IMR-90 (cell line): ENCODE measurements at regions not wholly inside any gene's neighbourhood (a gene's known extent, or its start where the extent isn't known, plus 50 kb on each side); places are given as distances from the start of the nearest gene placed in this dataset.

Experiments used
- ATAC-seq: fragments of 200-7000 bp; cut with Tn5 transposase; 2 replicates; pipeline ENCODE4 v1.9.1; 2020; ENCODE audit warnings: low read depth, mild to moderate bottlenecking, moderate library complexity
- BruUV-seq: library from RNA; stranded (reverse); fragments of 400-500 nt; replicated peaks from 2 replicates; lab custom pipeline; 2021; lab: Mats Ljungman, UMichigan
- CTCF ChIA-PET: fragments of 300-600 bp; formaldehyde crosslinking; extraction: SDS; loops from one replicate; lab custom pipeline; 2021; ENCODE audit warnings: antibody characterized with exemption; lab: Yijun Ruan, JAX
- POLR2A ChIA-PET: fragments of 300-600 bp; sonication (Branson Sonifier 250); formaldehyde crosslinking; loops from one replicate; lab custom pipeline; 2022; ENCODE audit warnings: antibody characterized with exemption; ENCODE audit not compliant: unreplicated experiment; lab: Charles Lee
- DNase-seq: peaks from one replicate; pipeline ENCODE4 v3.0.0; 2013
- H2AFZ ChIP-seq: replicated peaks from 2 replicates; pipeline ENCODE3; 2013; ENCODE audit warnings: low read length, mild to moderate bottlenecking; ENCODE audit not compliant: poor library complexity
- H2AK5ac ChIP-seq: 2 replicates; pipeline ENCODE4 v1.6.1; 2013; ENCODE audit warnings: low read depth, low read length, inconsistent platforms
- H2AK9ac ChIP-seq: replicated peaks from 2 replicates; pipeline ENCODE3; 2013; ENCODE audit warnings: mild to moderate bottlenecking, low read depth, low read length, moderate library complexity; ENCODE audit not compliant: poor library complexity
- H2BK120ac ChIP-seq: 2 replicates; pipeline ENCODE4 v1.6.1; 2013; ENCODE audit warnings: low read depth, low read length, inconsistent platforms
- H2BK15ac ChIP-seq: 3 replicates; pipeline ENCODE4 v1.6.1; 2013; ENCODE audit warnings: low read depth, low read length, inconsistent platforms
- H2BK20ac ChIP-seq: 2 replicates; pipeline ENCODE4 v1.6.1; 2013; ENCODE audit warnings: low read depth, mild to moderate bottlenecking, inconsistent platforms, low read length, moderate library complexity
- H2BK5ac ChIP-seq: 2 replicates; pipeline ENCODE4 v1.6.1; 2013; ENCODE audit warnings: mild to moderate bottlenecking, low read depth, low read length, inconsistent platforms; ENCODE audit not compliant: poor library complexity, severe bottlenecking
- H3K14ac ChIP-seq: replicated peaks from 2 replicates; pipeline ENCODE4 v1.6.1; 2013; ENCODE audit warnings: low read depth, low read length, inconsistent platforms
- H3K18ac ChIP-seq: 2 replicates; pipeline ENCODE4 v1.6.1; 2013; ENCODE audit warnings: low read depth, low read length, control low read depth
- H3K23ac ChIP-seq: 2 replicates; pipeline ENCODE4 v1.6.1; 2013; ENCODE audit warnings: low read depth, low read length, inconsistent platforms
- H3K27ac ChIP-seq: 2 replicates; pipeline ENCODE4 v1.5.1; 2013; ENCODE audit warnings: mild to moderate bottlenecking, control low read depth, low read length; ENCODE audit not compliant: insufficient read depth
- H3K27me3 ChIP-seq: 2 replicates; pipeline ENCODE4 v1.6.1; 2013; ENCODE audit warnings: low read length; ENCODE audit not compliant: control insufficient read depth, insufficient read depth
- H3K36me3 ChIP-seq: 2 replicates; pipeline ENCODE4 v1.6.1; 2013; ENCODE audit warnings: low read length, mixed read lengths; ENCODE audit not compliant: control insufficient read depth, insufficient read depth
- H3K4ac ChIP-seq: 2 replicates; pipeline ENCODE4 v1.6.1; 2013; ENCODE audit warnings: low read depth, low read length, inconsistent platforms
- H3K4me1 ChIP-seq: 2 replicates; pipeline ENCODE4 v1.6.1; 2013; ENCODE audit warnings: low read length, mixed read lengths; ENCODE audit not compliant: control insufficient read depth, insufficient read depth
- H3K4me2 ChIP-seq: 2 replicates; pipeline ENCODE4 v1.6.1; 2013; ENCODE audit warnings: low read depth, mild to moderate bottlenecking, control low read depth, low read length, moderate library complexity
- H3K4me3 ChIP-seq: 2 replicates; pipeline ENCODE4 v1.5.1; 2013; ENCODE audit warnings: low read depth, mild to moderate bottlenecking, control low read depth, low read length, moderate library complexity; ENCODE audit not compliant: insufficient read depth
- H3K56ac ChIP-seq: 2 replicates; pipeline ENCODE4 v1.6.1; 2013; ENCODE audit warnings: low read length, inconsistent platforms; ENCODE audit not compliant: insufficient read depth; ENCODE audit errors: extremely low read depth
- H3K79me1 ChIP-seq, 2 experiments: 2 replicates each; pipeline ENCODE4 v1.6.1; 2013; ENCODE audit warnings: low read length in 2 of 2, inconsistent platforms in 1 of 2, low read depth in 1 of 2
- H3K9ac ChIP-seq: 2 replicates; pipeline ENCODE4 v1.6.1; 2013; ENCODE audit warnings: low read depth, low read length, control low read depth
- H3K9me1 ChIP-seq: 2 replicates; pipeline ENCODE4 v1.6.1; 2013; ENCODE audit warnings: low read length, inconsistent platforms; ENCODE audit not compliant: insufficient read depth
- H3K9me3 ChIP-seq: 2 replicates; pipeline ENCODE4 v1.6.1; 2013; ENCODE audit warnings: low read length; ENCODE audit not compliant: control insufficient read depth, insufficient read depth
- H4K20me1 ChIP-seq: 2 replicates; pipeline ENCODE4 v1.6.1; 2013; ENCODE audit warnings: low read length, inconsistent platforms; ENCODE audit not compliant: insufficient read depth
- H4K5ac ChIP-seq: 2 replicates; pipeline ENCODE4 v1.6.1; 2013; ENCODE audit warnings: mild to moderate bottlenecking, low read depth, low read length, control low read depth
- H4K8ac ChIP-seq, 2 experiments: 2 replicates each; pipeline ENCODE4 v1.6.1; 2013; ENCODE audit warnings: low read depth in 2 of 2, low read length in 2 of 2, control low read depth in 1 of 2, inconsistent platforms in 1 of 2
- H4K91ac ChIP-seq: 2 replicates; pipeline ENCODE4 v1.6.1; 2013; ENCODE audit warnings: low read depth, low read length, inconsistent platforms; ENCODE audit not compliant: insufficient read depth
- BHLHE40 ChIP-seq: fragments of 150-350 bp; IDR thresholded peaks from 2 replicates; pipeline ENCODE4 v1.6.1; 2016; ENCODE audit warnings: mild to moderate bottlenecking, low read depth, low read length
- ELK1 ChIP-seq: fragments of 150-350 bp; IDR thresholded peaks from 2 replicates; pipeline ENCODE4 v1.6.1; 2016; ENCODE audit warnings: low read depth, mild to moderate bottlenecking, low read length, moderate library complexity, borderline replicate concordance
- FOS ChIP-seq: fragments of 150-350 bp; IDR thresholded peaks from 2 replicates; pipeline ENCODE4 v1.6.1; 2016; ENCODE audit warnings: low read depth, low read length
- MAFK ChIP-seq: IDR thresholded peaks from 2 replicates; pipeline ENCODE4 v1.6.1; 2012; ENCODE audit warnings: low read depth, low read length, improper control_type of control experiment
- MAZ ChIP-seq: IDR thresholded peaks from 2 replicates; pipeline ENCODE4 v1.6.1; 2012; ENCODE audit warnings: low read depth, mild to moderate bottlenecking, low read length, improper control_type of control experiment, moderate library complexity, borderline replicate concordance
- MXI1 ChIP-seq: IDR thresholded peaks from 2 replicates; pipeline ENCODE4 v1.6.1; 2012; ENCODE audit warnings: low read depth, mild to moderate bottlenecking, low read length, moderate library complexity, borderline replicate concordance
- NFE2L2 ChIP-seq: fragments of 150-350 bp; IDR thresholded peaks from 2 replicates; pipeline ENCODE4 v1.6.1; 2016; ENCODE audit warnings: low read depth, mild to moderate bottlenecking, low read length
- POLR2A ChIP-seq: IDR thresholded peaks from 2 replicates; pipeline ENCODE4 v1.6.1; 2012; ENCODE audit warnings: mild to moderate bottlenecking, low read depth, low read length
- RAD21 ChIP-seq: IDR thresholded peaks from 2 replicates; pipeline ENCODE4 v1.6.1; 2012; ENCODE audit warnings: low read length, improper control_type of control experiment
- RCOR1 ChIP-seq: IDR thresholded peaks from 2 replicates; pipeline ENCODE4 v1.6.1; 2012; ENCODE audit warnings: mild to moderate bottlenecking, low read length, improper control_type of control experiment; ENCODE audit not compliant: insufficient replicate concordance
- RFX5 ChIP-seq: IDR thresholded peaks from 2 replicates; pipeline ENCODE4 v1.8.0; 2012; ENCODE audit warnings: low read depth, mild to moderate bottlenecking, low read length, moderate library complexity
- SMC3 ChIP-seq: fragments of 150-350 bp; IDR thresholded peaks from 2 replicates; pipeline ENCODE4 v1.6.1; 2016; ENCODE audit warnings: low read depth, mild to moderate bottlenecking, antibody characterized with exemption, low read length, moderate library complexity
- USF2 ChIP-seq: fragments of 150-350 bp; IDR thresholded peaks from 2 replicates; pipeline ENCODE4 v1.6.1; 2017; ENCODE audit warnings: mild to moderate bottlenecking, antibody characterized with exemption, low read length, low read depth
- WGBS, 2 experiments: methylation state at CpG; one replicate each; pipeline versions ENCODE4 v1.1.5 to v1.1.7; 2013; ENCODE audit warnings: missing lambda C conversion rate in 2 of 2; ENCODE audit not compliant: insufficient read length in 1 of 2; ENCODE audit errors: extremely low coverage in 2 of 2; 5-methylcytosine and 5-hydroxymethylcytosine counted together
- dilution Hi-C: fragments of 300-500 bp; cut with HindIII; formaldehyde crosslinking; loops from one replicate; pipeline ENCODE4 v1.14.3; 2018; ENCODE audit warnings: low sequenced_read_pairs; ENCODE audit not compliant: unreplicated experiment
- in situ Hi-C: fragments of 300-500 bp; cut with MboI; formaldehyde crosslinking; loops from 3 replicates; pipeline ENCODE4 v1.14.3; 2019; ENCODE audit warnings: low sequenced_read_pairs, inconsistent platforms, mixed read lengths
- intact Hi-C: fragments of 100-400 bp; cut with micrococcal nuclease; formaldehyde crosslinking; loops from 2 replicates; pipeline ENCODE4 v1.10.0; 2022

GRCh38 chr5:58232130-58232529 lies 227.8 kb downstream of the PLK2 start:
- Histone ChIP-seq H3K9ac (no peak overlapping the region), H3K4me2 (no peak overlapping the region), H3K4me1 (no peaks in the 10 kb centered on the region), H4K91ac (no peak overlapping the region), H4K8ac (no peak overlapping the region), H4K20me1 (no peaks in the 10 kb centered on the region), H2AK5ac (no peak overlapping the region), H3K27me3 (no peaks in the 10 kb centered on the region), H3K4ac (no peak overlapping the region), H2BK20ac (no peak overlapping the region), H4K5ac (no peak overlapping the region), H2AFZ (no peak overlapping the region), H2BK120ac (no peak overlapping the region), H3K18ac (no peak overlapping the region), H2BK15ac (no peak overlapping the region), H2AK9ac (no peak overlapping the region), H3K23ac (no peak overlapping the region), H3K9me3 (no peaks in the 10 kb centered on the region), H3K56ac (no peak overlapping the region), H3K9me1 (no peaks in the 10 kb centered on the region; the same call in 1 of the 2 replicates), H3K79me1 (no peaks in the 10 kb centered on the region), H3K27ac (no peak overlapping the region), H3K36me3 (no peaks in the 10 kb centered on the region), H3K4me3 (no peak overlapping the region), H3K14ac (no peak overlapping the region), H2BK5ac (no peak overlapping the region)
- DNase-seq (no peak), ATAC-seq (no peak)
- ChIA-PET CTCF (no interaction called here), POLR2A (no interaction called here)
- TF ChIP-seq ELK1 (no peak), MXI1 (no peak), BHLHE40 (no peak), SMC3 (no peak), NFE2L2 (no peak), RCOR1 (no peak), FOS (no peak), USF2 (no peak), RAD21 (no peak), RFX5 (no peak), POLR2A (no peak), MAZ (no peak), MAFK (no peak)
- WGBS, 2 experiments: no CpG with 5 or more reads among the region's 5 CpGs
- BruUV-seq: no TSS peak
- in situ Hi-C loops (no loop called here), intact Hi-C loops (no loop called here), dilution Hi-C loops (no loop called here)
